HG03039 (cell line): ENCODE measurements at regions not wholly inside any gene's neighbourhood (a gene's known extent, or its start where the extent isn't known, plus 50 kb on each side); places are given as distances from the start of the nearest gene placed in this dataset.

Experiments used
- ATAC-seq: cut with Tn5 transposase; IDR thresholded peaks from one replicate; pipeline ENCODE4 v1.9.1; 2021; ENCODE audit warnings: mild to moderate bottlenecking, moderate library complexity; ENCODE audit not compliant: unreplicated experiment

DNA sequence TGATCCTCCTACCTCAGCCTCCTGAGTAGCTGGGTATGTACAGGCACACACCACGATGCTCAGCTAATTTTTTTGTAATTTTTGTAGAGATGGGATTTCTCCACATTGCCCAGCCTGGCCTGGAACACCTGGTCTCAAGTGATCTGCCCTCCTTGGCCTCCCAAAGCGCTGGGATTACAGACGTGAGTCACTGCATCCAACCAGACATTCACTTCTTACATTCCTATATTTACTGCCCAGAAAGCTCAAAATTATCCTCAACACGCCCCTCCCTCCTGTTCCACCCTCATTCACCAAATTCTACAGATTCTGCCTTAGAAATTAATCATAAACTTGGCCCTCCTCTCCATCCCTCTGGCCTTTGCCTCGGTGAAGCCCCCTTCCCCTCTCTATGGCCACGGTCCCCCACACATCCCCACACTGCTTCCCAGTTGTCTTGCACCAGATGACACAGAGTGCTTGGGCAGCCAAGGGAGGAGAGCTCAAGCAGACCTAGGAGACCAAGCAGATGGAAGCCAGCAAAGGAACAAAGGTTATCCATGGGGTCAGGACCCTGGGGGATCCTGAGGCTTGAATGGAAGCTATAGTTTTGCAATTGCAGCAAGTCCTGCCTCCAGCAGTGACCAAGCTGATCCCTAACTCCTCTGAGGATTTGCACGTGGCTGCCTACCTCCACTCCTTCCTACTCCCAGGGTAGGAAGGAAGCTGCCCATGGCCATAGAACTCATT lies 213.2 kb upstream of the FOXN3 start:
- no peak for ATAC-seq

DNA sequence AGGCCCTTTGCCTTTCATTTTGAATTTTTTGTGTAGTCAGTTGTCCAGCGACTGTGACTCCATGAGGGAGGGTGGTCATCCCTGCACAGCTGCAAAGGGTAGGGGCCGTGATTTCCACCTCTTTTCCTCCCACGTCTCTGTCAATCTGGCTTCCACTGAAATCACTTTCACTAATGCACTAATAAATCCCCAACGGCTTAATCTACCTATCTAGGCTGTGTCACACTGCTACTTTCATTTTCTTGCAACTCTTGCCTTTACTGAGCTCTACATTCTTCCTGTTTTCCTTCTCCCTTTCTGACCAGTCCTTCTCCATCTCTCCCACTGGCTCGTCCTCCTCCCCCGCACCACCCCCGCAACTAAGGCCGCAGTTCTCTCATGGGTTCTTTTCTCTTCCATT lies 212.3 kb upstream of the FOXN3 start:
- ATAC-seq = no peak

DNA sequence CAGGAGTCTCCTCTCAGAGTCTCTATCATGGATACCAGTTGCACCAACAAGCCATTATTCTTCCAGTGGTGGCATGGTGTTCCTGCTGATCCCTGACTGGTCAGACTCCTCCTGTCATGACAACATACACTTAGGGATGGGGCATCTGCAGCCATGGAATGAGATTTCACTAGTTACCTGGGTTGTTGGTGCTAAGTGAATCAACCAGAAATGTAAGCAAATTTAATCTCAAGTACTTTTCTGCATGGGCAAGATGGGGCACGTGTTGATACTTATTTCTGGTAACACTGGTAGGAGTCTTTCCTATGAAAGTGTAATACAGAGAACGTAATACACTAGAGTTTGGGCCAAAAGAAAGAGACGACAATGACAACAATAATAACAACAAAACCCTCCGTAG lies 211.5 kb upstream of the FOXN3 start:
- ATAC-seq = no peak

DNA sequence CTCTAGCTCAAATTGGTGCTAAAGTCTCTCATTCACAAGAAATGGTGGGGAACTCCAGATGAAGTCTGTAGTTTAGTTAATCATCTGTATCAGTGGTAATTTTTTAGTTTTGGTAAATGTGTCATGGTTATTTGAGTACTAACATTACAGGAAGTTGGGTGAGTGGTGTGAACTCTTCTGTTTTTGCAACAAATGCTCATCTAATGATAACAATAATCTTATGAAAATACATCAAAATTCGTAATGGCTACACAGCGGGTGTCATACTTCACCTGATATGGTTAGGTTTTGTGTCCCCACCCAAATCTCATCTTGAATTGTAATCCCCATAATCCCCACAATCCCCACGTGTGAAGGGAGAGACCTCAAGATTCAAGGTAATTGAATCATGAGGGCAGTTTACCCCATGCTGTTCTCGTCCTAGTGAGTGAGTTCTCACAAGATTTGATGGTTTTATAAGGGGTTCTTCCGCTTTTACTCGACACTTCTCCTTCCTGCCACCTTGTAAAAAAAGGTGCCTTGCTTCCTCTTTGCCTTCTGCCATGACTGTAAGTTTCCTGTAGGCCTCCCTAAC lies 209.3 kb upstream of the FOXN3 start:
- ATAC-seq = no peak

DNA sequence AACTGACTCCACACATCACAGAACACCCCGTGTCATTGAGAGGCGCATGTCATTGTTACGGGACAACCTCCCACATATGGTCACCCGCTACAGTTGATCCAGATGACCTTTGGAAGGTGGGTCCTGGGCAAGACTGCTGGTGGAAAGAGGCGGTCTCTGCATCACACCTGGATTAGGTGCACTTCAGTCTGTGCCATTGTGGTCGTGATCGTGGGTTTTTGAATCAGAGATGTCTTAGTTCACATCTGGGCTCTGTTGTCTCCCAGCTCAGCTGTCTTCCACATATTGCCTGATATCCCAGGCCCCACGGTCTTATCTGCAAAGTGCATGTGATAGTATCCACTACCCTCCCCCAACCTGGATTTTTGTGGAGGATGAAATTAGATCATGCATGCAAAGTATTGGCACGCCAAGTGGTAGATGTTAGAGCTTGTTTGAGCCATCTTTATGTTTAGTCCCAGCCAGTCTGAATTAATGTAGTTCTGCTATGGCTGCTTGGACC lies 208.7 kb upstream of the FOXN3 start:
- no peak for ATAC-seq

DNA sequence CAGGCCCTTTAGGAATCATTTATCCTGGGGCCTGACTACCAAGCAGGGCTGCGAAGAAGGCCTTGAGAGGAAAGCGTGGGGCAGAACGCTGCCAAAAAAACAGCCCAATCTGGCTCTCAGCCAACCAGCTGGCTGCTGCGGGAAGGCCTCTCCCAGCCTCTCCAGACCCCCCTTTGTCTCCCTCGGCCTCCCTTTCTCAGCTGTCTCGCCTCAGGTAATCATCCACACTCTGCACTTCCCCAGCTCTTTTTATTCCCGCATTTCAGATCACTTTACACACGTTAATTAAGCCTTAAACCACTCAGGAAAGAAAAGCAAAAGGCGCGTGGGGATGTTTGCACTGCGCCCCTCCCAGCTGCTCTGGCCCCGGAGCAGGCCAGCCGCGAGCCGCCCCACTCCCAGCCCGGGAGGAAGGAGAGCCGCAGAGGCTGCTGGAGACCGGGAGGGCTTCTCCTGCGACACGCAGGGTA lies 208.2 kb upstream of the FOXN3 start:
- ATAC-seq = no peak

DNA sequence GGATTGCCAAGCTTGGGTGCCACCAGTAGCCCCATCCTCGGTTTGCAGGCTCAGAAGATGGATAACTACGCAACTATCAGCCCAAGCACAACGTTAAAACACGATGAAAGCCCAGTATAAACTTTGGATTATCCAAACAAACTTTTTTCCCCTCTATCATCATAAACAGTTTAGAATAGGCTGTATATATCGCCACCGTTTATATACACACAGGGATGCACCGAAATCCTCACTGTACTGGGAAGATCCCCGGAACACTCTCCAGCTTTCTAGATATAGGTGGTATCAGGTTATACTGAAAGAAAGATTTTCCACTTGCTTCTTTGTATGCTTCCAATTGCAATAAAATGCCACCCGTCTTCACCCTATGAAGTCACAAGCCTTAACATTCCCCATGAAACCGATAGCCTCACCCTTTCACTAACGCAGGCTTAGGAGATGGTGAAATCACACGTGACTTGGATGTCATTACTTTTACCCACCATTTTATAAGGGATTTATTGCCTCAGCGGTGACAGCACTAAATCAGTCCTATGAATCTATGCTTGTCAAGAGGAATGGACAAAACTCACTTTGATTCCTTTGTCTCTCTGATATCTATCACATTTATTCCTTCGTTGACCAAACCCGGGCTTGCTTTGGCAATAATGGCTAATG lies 207.6 kb upstream of the FOXN3 start:
- no peak for ATAC-seq

DNA sequence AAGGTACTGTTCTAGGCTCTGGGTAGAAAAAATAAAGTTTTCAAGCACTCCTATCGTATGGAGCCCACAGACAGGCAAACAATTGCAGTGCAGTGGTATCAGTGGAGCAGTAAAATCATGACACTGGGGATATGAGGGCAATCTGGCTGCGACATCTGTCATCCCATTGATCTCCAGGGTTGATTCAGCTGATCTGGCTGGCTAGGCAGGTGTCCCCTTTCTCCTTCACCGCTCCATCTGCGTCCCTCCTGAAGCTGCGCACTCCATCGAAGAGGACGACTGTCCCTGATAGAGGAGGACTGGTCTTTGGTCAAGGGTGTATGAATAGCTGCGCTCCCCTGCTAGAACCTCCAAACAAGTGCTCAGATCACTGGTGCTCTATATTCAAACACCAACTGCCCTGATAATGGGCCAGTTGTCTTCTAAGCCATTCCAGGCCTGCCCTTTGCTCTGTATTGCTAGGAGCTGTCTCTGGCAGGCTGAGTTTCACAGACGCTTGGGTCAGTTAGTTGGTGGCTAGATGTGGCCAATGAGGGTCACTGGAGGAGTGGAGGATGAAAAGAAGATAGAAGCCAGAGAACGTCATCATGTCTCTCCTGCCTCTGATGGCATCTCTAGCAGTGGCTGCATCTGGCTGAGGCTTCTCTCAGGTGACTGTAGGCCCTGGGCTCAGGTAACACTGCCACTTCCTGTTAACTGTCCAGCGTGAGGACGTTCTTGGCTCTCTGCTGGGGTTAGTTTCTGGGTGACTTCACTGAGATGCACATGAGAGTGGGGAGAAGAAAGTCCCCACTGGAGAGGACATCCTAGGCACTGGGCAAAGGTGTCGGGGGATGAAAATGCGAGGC lies 205.0 kb upstream of the FOXN3 start:
- no peak for ATAC-seq

DNA sequence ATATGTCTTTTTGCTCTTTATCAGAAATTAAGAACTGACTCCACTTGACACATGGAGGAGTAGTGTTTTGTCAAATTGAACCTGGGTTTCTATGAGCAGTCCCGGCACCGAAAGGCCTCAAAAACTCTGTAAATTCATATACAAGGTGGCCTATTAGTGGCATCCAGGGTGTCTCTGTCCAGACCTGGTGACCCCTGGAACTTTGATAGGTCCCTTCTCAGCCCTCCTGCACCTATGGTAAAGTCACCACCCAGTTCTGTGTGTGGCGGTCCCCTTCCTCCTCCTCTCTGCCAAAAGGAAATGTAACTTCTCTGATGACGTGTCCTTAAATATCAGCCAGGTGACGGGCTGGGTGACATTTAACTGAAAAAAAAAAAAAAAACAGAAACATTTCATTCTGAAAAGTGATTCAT lies 204.0 kb upstream of the FOXN3 start:
- ATAC-seq = no peak

DNA sequence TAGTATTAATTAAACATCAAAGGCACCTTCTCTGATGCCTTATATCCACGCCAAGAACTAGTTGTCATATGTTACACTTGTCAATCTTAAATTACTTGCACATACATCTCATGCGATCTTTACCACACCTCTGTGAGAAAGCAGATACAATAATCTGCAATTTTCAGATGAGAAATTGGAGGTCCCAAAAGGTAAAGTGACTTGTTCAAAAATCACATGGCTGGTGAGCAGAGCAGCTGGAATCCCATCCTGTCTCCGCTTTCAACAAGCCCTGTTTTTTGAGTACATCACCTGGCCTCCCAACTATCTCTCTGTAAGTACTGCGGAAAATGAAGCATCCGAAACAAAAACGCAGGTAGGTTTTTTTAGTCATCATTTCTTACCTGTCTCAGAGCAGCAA lies 203.4 kb upstream of the FOXN3 start:
- ATAC-seq = no peak

DNA sequence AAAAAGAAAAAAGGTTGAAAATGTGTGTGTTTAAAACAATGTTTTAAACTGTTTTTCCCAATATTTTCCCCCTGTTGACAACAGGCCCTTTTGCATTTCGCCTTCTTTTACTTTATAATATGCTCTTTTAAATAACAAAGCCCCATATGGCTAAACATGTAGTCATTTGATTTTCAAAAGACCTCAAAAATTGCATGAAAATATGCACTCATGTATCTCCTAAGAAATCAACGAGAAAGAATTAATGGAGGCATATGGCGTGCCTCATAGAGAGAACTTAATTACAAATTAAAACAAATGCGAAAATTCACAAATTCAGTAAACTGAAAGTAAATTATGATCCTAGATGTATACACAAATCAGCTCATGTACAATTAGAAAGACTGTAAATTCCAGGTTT lies 202.6 kb upstream of the FOXN3 start:
- ATAC-seq = no peak

DNA sequence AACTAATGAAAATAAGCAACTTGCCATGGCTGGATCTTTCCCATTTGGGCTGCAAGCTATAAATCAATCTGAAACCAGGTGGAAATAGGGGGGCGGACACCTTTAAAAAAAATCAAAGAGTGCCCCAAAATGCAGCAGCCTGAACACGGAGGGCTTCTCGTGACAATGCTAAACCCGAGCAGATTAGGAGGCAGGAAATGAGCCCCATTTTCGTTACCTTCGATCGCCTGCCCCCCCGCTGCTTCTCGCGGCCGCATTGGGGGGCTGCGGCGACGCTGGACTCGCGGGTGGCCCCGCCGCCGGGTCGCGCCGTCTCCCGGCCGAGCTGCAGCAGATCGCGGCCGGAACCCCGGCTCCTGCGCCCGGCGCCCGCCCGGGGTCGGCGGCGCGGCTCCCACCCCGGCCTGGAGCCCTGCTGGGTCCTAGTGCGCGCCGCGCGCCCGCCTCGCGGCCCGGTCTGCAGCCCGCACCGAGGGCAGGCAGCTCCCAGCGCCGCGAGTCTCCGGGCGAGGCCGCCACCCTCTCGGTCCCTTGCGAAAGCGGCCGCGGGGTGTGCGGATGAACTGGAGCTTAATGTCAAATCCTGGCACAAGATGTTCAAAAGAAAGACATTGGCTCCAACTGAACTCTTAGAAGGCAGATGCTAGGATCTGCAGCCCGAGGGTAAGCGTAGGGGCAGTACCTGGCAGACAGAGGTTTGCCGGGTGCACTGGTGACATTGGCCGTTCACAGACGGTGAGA lies 201.9 kb upstream of the FOXN3 start:
- ATAC-seq = peak; percentile 70

DNA sequence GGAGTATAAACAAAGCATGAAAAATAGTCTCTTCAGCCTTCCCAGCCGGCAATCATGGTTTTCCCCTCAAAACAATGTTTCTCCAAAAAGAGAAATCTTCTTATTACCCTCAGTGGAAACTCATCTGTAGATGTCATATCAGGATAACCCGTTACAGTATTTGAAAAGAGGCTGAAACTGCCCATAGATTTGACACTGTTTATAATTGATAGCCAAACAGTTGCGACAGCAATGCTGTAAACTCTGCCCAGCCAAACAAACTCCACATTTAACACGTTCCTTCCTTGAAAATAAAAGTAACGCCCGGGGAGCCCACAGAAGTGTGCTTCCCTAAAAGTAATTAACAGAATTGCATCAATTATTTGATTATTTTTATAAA lies 201.3 kb upstream of the FOXN3 start:
- ATAC-seq = no peak

DNA sequence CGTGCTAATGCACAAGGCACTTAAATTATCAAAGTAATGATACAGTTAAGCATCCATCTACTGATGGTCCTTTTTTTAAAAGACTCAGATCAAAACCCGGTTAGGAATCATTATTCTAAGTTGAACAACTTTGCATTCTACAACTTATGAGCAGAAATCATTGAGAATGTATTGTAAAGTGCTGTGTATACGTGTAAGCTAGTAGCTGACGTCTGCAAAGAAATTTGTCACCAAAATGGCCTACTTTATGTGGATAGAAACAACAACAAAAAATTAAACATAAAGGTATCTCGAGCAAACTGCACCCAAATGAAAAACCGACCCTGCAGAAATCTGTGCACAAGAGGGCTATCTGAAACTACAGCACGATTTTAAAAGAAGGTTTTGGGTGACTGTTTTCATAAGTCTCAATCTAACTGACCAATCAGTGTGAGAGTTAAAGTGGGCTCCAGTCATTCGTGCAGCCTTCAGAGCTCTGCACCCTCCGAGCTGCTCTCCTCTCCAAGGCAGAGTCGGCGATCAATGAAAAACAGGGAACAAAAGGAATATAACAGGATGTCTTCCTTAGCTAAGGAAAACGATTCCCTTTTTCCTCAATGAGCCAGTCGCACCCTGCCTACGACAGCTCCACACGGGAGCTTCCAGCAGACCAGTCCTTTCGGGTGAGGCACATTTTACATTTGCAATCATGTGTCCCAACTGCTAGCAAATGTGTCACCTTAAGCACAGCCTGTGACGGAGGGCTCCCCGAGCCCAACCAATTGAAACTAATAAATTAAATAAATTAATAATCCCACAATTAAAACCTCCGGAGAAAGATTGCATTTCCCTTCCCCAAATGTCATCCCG lies 200.7 kb upstream of the FOXN3 start:
- ATAC-seq = no peak

DNA sequence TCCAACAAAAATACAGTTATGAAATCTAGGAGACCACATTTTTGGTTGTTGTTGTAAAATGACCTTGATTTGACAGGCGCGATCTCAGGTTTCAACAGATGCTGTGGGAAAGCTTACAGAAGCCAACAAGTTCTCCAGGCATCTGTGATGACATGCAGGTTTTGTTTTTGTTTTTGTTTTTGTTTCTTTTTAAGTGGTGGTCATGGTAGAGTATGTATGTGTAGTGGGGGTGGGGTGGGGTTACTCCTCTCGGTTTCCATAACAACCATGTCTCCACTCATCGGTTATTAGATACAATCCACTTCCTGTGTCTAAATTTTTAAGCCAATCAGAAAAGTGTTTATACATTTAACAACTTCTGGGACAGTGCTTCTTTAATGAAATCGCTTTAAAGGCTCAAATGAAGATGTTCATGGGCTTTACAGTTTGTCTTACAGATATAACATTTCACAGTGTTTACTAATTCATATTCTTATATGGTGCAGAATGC lies 199.9 kb upstream of the FOXN3 start:
- ATAC-seq = no peak

DNA sequence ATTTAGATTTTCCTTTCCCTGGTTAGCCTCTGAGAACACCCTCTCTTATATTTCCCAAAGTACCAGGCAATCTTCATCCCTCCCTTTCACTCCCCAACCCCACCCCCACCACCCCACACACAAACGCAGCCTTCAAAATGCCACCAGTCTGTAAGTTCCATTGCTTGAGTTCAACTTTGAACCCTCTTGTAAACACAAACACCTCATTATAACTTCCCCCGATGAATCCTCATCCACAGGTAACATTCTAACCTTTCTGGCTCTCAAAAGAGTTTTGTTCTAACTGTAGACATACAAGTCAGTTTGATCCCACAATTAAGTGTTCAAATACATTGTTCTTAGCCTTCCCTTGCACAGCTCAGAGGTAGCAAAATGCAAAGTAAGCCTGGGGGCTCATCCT lies 199.4 kb upstream of the FOXN3 start:
- ATAC-seq = no peak

DNA sequence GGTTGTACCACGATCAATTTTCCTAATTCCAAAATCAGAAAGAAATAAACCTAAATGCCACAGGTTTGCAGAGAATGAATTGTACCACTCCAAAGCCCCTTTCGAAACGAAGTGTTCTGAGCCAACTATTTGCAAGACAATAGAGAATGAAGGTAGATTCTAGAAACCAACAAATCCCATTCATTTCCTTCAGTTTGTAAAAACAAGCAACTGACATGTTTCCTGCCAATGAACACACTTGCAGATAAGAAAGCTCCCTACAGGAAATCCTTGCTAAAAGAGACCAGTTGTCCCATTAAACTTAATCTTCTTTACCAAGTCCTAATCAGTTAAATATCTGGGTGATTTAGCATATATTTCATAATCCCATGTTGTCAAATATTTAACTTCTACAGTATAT lies 198.4 kb upstream of the FOXN3 start:
- ATAC-seq = no peak

DNA sequence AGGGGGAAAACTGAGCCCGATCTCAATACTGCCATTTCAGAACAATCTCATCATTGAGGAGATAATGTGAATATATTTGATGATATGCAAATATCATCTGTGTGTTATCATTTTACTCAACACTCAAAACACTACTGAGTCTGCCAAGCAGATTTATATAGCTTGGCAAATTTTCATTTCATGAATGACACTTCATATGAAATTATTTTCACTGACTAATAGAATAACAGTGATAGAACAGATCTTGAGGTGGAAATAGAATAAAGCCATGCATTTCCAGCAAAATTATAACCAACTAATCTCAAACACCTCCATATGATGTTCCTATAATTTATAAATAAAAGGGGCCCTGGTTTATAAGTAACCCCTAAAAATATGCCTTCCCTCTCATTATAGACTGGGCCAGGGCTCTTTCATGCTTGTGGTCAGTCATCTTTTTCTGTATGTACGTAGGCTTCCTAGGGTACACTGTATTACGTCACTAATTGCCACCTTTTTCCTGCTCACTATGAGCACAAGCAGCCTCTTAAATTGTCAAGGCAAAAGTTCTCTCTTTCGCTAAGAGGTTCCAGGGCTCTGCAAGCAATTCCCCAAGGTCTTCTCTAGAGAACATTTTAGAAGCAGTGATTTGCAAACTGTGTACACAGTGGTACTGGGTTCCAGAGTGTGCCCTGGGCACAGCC lies 197.1 kb upstream of the FOXN3 start:
- ATAC-seq = no peak
